ENCODE measurements at regions not wholly inside any gene's neighbourhood (a gene's known extent, or its start where the extent isn't known, plus 50 kb on each side); places are given as distances from the start of the nearest gene placed in this dataset.

GRCh38 chr17:70969521-70970034, 800.2 kb downstream of the KCNJ2 start:
- TF ChIP-seq CTCF (IDR thresholded peaks at IDR 0.05; ENCODE audit: poor library complexity) (no peak), EZH2 (IDR thresholded peaks at IDR 0.05; ENCODE audit: borderline replicate concordance) (no peak), EZH2phosphoT487 (IDR thresholded peaks at IDR 0.05; ENCODE audit: low read depth, severe bottlenecking, unreplicated experiment) (no peak)

Measured in hepatocyte (in vitro differentiated cells).